Neuronal stem cell (in vitro differentiated cells): ENCODE measurements at regions not wholly inside any gene's neighbourhood (a gene's known extent, or its start where the extent isn't known, plus 50 kb on each side); places are given as distances from the start of the nearest gene placed in this dataset.

ENCODE experiments used
- DNase-seq: peaks from one replicate; pipeline ENCODE4 v3.0.0-alpha.2; 2013; ENCODE audit warnings: low spot score
- H2AFZ ChIP-seq: one replicate; pipeline ENCODE4 v1.6.1; 2013; ENCODE audit warnings: mild to moderate bottlenecking, low read length, inconsistent platforms
- H2AK5ac ChIP-seq: 2 replicates; pipeline ENCODE4 v1.6.1; 2013; ENCODE audit warnings: low read depth, mild to moderate bottlenecking, inconsistent platforms, low read length, moderate library complexity, mixed read lengths
- H2BK120ac ChIP-seq: 2 replicates; pipeline ENCODE4 v1.6.1; 2013; ENCODE audit warnings: low read depth, mild to moderate bottlenecking, inconsistent platforms, low read length, moderate library complexity, mixed read lengths
- H2BK12ac ChIP-seq: one replicate; pipeline ENCODE4 v1.6.1; 2013; ENCODE audit warnings: low read length, inconsistent platforms
- H2BK15ac ChIP-seq: 2 replicates; pipeline ENCODE4 v1.6.1; 2013; ENCODE audit warnings: mild to moderate bottlenecking, low read length, inconsistent platforms, mixed read lengths
- H2BK5ac ChIP-seq: one replicate; pipeline ENCODE4 v1.6.1; 2013; ENCODE audit warnings: inconsistent platforms, mild to moderate bottlenecking, low read length, moderate library complexity
- H3K14ac ChIP-seq: one replicate; pipeline ENCODE4 v1.6.1; 2013; ENCODE audit warnings: low read length, inconsistent platforms
- H3K18ac ChIP-seq: 2 replicates; pipeline ENCODE4 v1.6.1; 2013; ENCODE audit warnings: low read length, inconsistent platforms
- H3K23ac ChIP-seq: 2 replicates; pipeline ENCODE4 v1.6.1; 2013; ENCODE audit warnings: low read depth, mild to moderate bottlenecking, mixed read lengths, low read length, inconsistent platforms; ENCODE audit not compliant: poor library complexity
- H3K27ac ChIP-seq: replicated peaks from 3 replicates; pipeline ENCODE4 v1.5.1; 2013; ENCODE audit warnings: low read length, inconsistent platforms
- H3K27me3 ChIP-seq, 3 experiments: 2 replicates each; pipeline ENCODE4 v1.6.1; 2013; ENCODE audit warnings: low read length in 3 of 3, mild to moderate bottlenecking in 2 of 3, inconsistent platforms in 1 of 3, low read depth in 1 of 3, mixed read lengths in 1 of 3, moderate library complexity in 1 of 3; ENCODE audit not compliant: control insufficient read depth in 3 of 3, insufficient read depth in 3 of 3
- H3K36me3 ChIP-seq, 2 donors: replicated peaks in 1 of 2; 2 replicates each; pipeline ENCODE4 v1.6.1; 2013; ENCODE audit warnings: low read length in 2 of 2; ENCODE audit not compliant: control insufficient read depth in 2 of 2, insufficient read depth in 2 of 2
- H3K4ac ChIP-seq: 2 replicates; pipeline ENCODE4 v1.6.1; 2013; ENCODE audit warnings: inconsistent platforms, mild to moderate bottlenecking, low read length, moderate library complexity
- H3K4me1 ChIP-seq, 2 donors: 1 replicate in 1 of 2; 2 replicates in 1 of 2; pipeline ENCODE4 v1.6.1; 2013; ENCODE audit warnings: low read length in 2 of 2, low read depth in 1 of 2; ENCODE audit not compliant: control insufficient read depth in 2 of 2, insufficient read depth in 1 of 2
- H3K4me2 ChIP-seq: one replicate; pipeline ENCODE4 v1.6.1; 2013; ENCODE audit warnings: mild to moderate bottlenecking, low read length, inconsistent platforms; ENCODE audit not compliant: insufficient read depth, poor library complexity, severe bottlenecking
- H3K4me3 ChIP-seq, 2 donors: 2 replicates each; pipeline ENCODE4 v1.5.1; 2013; ENCODE audit warnings: low read length in 2 of 2, mild to moderate bottlenecking in 2 of 2, inconsistent platforms in 1 of 2, moderate library complexity in 1 of 2
- H3K79me1 ChIP-seq: one replicate; pipeline ENCODE4 v1.6.1; 2013; ENCODE audit warnings: low read depth, mild to moderate bottlenecking, inconsistent platforms, low read length, moderate library complexity
- H3K9ac ChIP-seq: one replicate; pipeline ENCODE4 v1.6.1; 2013; ENCODE audit warnings: mild to moderate bottlenecking, low read depth, low read length, inconsistent platforms; ENCODE audit not compliant: poor library complexity
- H3K9me3 ChIP-seq, 2 donors: replicated peaks in 1 of 2; 2 replicates each; pipeline versions ENCODE3 to v1.6.1; 2013; ENCODE audit warnings: low read length in 2 of 2, mild to moderate bottlenecking in 2 of 2, inconsistent platforms in 1 of 2, low read depth in 1 of 2, mixed read lengths in 1 of 2, moderate library complexity in 1 of 2; ENCODE audit not compliant: control insufficient read depth in 2 of 2, insufficient read depth in 1 of 2
- H4K8ac ChIP-seq: one replicate; pipeline ENCODE4 v1.6.1; 2013; ENCODE audit warnings: low read depth, mild to moderate bottlenecking, inconsistent platforms, low read length, moderate library complexity
- H4K91ac ChIP-seq: one replicate; pipeline ENCODE4 v1.6.1; 2013; ENCODE audit warnings: low read length, low read depth, mild to moderate bottlenecking, inconsistent platforms; ENCODE audit not compliant: poor library complexity
- WGBS, 2 donors: extraction: QIAGEN DNeasy Blood & Tissue Kit; methylation state at CpG; one replicate each; pipeline ENCODE4 v1.1.7; 2013; ENCODE audit warnings: missing lambda C conversion rate in 2 of 2, mixed read lengths in 1 of 2; ENCODE audit not compliant: insufficient read length in 2 of 2, insufficient replicate concordance in 1 of 2; ENCODE audit errors: extremely low coverage in 2 of 2; 5-methylcytosine and 5-hydroxymethylcytosine counted together

DNA sequence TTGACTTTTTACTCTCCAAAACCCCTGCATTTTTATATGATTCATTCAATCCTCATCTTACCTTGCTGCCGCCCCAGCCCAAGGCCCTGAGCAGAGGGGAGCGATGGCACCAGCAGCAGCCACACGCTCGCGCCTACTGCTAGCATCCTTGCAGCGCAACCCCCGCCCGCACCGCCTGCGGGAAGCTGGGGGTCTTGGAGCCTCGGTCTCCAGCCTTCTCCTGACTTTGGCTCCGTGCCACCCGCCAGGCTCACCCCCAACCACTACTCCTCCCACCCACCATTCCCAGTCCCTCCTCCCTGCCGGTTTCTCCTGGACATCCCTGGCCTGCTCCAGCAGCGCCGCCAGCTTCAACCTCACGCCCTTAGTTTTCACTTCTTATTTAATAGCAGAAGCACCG is 76.6 kb downstream of the RPE65 start:
- Histone ChIP-seq H2BK12ac (no peak overlapping the region), H3K4me2 (no peak overlapping the region), H3K9ac (no peak overlapping the region), H3K18ac (peak overlapping the region; percentile 13), H2BK15ac (no peak overlapping the region), H2BK120ac (no peak overlapping the region), H3K14ac (no peak overlapping the region), H3K9me3 (no peaks in the 10 kb centered on the region), H3K36me3 (no peaks in the 10 kb centered on the region), H2AK5ac (no peak overlapping the region), H4K91ac (no peak overlapping the region), H2AFZ (no peak overlapping the region), H3K27ac (no peak overlapping the region), H3K79me1 (no peaks in the 10 kb centered on the region), H3K4me3 (no peak overlapping the region), H4K8ac (no peak overlapping the region), H3K4ac (no peak overlapping the region), H3K27me3 (no peaks in the 10 kb centered on the region), H3K23ac (no peak overlapping the region), H2BK5ac (no peak overlapping the region), H3K4me1 (peaks cover 0 to 9% of the 10 kb centered on the region in 2 donors)
- DNase-seq = no peak
- WGBS, 2 donors = no CpG with 5 or more reads among the region's 18 CpGs

DNA sequence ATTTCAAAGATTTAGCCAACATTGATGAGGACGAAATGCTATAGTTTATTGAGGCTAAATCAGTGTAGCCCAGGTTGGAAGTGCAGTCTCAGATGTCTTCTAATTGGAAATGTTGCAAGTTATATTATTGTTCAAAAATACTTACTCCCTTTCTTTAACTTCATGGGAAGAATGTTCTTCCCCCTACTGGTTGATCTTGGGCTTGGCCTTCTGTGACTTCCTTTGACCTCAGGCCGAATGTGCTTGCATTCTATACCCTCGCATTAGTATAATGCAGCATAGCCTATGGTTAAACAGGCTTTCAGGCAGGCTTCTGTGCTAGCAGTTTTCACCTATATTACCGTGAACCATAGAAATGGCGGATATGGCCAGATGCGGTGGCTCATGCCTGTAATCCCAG is 77.3 kb downstream of the RPE65 start:
- Histone ChIP-seq H3K23ac (no peak overlapping the region), H3K18ac (no peak overlapping the region), H2BK12ac (no peak overlapping the region), H4K91ac (no peak overlapping the region), H3K9ac (no peak overlapping the region), H3K14ac (no peak overlapping the region), H4K8ac (no peak overlapping the region), H3K4ac (no peak overlapping the region), H3K27ac (no peak overlapping the region), H3K4me2 (no peak overlapping the region), H3K79me1 (no peaks in the 10 kb centered on the region), H3K4me3 (no peak overlapping the region), H3K36me3 (no peaks in the 10 kb centered on the region), H2BK15ac (no peak overlapping the region), H2BK120ac (no peak overlapping the region), H2AFZ (no peak overlapping the region), H2AK5ac (no peak overlapping the region), H3K4me1 (peaks cover 0 to 9% of the 10 kb centered on the region in 2 donors), H3K9me3 (no peaks in the 10 kb centered on the region), H2BK5ac (no peak overlapping the region), H3K27me3 (no peaks in the 10 kb centered on the region)
- DNase-seq = no peak
- WGBS, 2 donors = no CpG with 5 or more reads among the region's 6 CpGs

GRCh38 chr1:68370101-68370915 is 79.4 kb downstream of the RPE65 start:
- no peak overlapping the region for H3K4me3 ChIP-seq
- H3K18ac ChIP-seq = no peak overlapping the region
- no peak overlapping the region for H2BK12ac ChIP-seq
- H3K27ac ChIP-seq = no peak overlapping the region
- no peaks in the 10 kb centered on the region for H3K9me3 ChIP-seq
- no peak overlapping the region for H4K8ac ChIP-seq
- H2AFZ ChIP-seq = no peak overlapping the region
- H3K4ac ChIP-seq = no peak overlapping the region
- H3K27me3 ChIP-seq = no peaks in the 10 kb centered on the region
- H3K4me2 ChIP-seq = no peak overlapping the region
- no peak overlapping the region for H2BK15ac ChIP-seq
- H2AK5ac ChIP-seq = no peak overlapping the region
- no peak overlapping the region for H3K9ac ChIP-seq
- no peak overlapping the region for H3K14ac ChIP-seq
- H4K91ac ChIP-seq = no peak overlapping the region
- no peak overlapping the region for H3K23ac ChIP-seq
- H3K4me1 ChIP-seq = peaks cover 0 to 8% of the 10 kb centered on the region in 2 donors
- no peaks in the 10 kb centered on the region for H3K79me1 ChIP-seq
- no peak for DNase-seq
- H2BK5ac ChIP-seq = no peak overlapping the region
- no CpG with 5 or more reads among the region's 1 CpG for WGBS, 2 donors
- H3K36me3 ChIP-seq = no peaks in the 10 kb centered on the region
- H2BK120ac ChIP-seq = no peak overlapping the region

- Histone ChIP-seq H3K23ac (no peak overlapping the region), H3K18ac (no peak overlapping the region), H3K4ac (no peak overlapping the region), H2BK120ac (no peak overlapping the region), H3K27ac (no peak overlapping the region), H3K9ac (no peak overlapping the region), H3K36me3 (no peaks in the 10 kb centered on the region), H4K91ac (no peak overlapping the region), H3K4me2 (no peak overlapping the region), H2BK12ac (no peak overlapping the region), H3K9me3 (no peaks in the 10 kb centered on the region), H3K27me3 (no peaks in the 10 kb centered on the region), H3K14ac (no peak overlapping the region), H3K4me1 (peaks cover 0 to 8% of the 10 kb centered on the region in 2 donors), H2BK5ac (no peak overlapping the region), H2AK5ac (no peak overlapping the region), H2AFZ (no peak overlapping the region), H3K79me1 (no peaks in the 10 kb centered on the region), H3K4me3 (no peak overlapping the region), H2BK15ac (no peak overlapping the region), H4K8ac (no peak overlapping the region)
- no CpG with 5 or more reads among the region's 5 CpGs for WGBS, 2 donors
- DNase-seq = no peak
Measured at GRCh38 chr1:68366572-68366971, 83.2 kb downstream of the RPE65 start.
